ENCODE measurements at regions not wholly inside any gene's neighbourhood (a gene's known extent, or its start where the extent isn't known, plus 50 kb on each side); places are given as distances from the start of the nearest gene placed in this dataset.

- H3K4me2 ChIP-seq (ENCODE audit: insufficient read depth, low read length), result no peak overlapping the region
- no peaks in the 10 kb centered on the region for H3K27me3 ChIP-seq (ENCODE audit: insufficient read depth, low read length)
- H2AFZ ChIP-seq (ENCODE audit: low read length), result no peak overlapping the region
- H3K36me3 ChIP-seq (ENCODE audit: insufficient read depth, low read length), result no peaks in the 10 kb centered on the region
- no peak overlapping the region for H3K4me3 ChIP-seq (ENCODE audit: insufficient read depth, low read length)
- DNase-seq (ENCODE audit: insufficient read length, low spot score, missing footprints), result no peak
- no peak for TF ChIP-seq CTCF (IDR thresholded peaks at IDR 0.05; ENCODE audit: extremely low read depth, low read depth, low read length)
- H3K79me2 ChIP-seq (ENCODE audit: insufficient read depth, low read length), result no peaks in the 10 kb centered on the region
- H3K9me3 ChIP-seq (ENCODE audit: low read depth, low read length), result no peaks in the 10 kb centered on the region
- no peaks in the 10 kb centered on the region for H3K4me1 ChIP-seq (ENCODE audit: insufficient read depth, low read length)
- no peak overlapping the region for H3K27ac ChIP-seq (ENCODE audit: low read depth, low read length)
- H4K20me1 ChIP-seq (ENCODE audit: insufficient read depth, low read length), result no peaks in the 10 kb centered on the region
Observed at GRCh38 chr7:155974186-155974897, 162.1 kb upstream of the SHH start.

DNA sequence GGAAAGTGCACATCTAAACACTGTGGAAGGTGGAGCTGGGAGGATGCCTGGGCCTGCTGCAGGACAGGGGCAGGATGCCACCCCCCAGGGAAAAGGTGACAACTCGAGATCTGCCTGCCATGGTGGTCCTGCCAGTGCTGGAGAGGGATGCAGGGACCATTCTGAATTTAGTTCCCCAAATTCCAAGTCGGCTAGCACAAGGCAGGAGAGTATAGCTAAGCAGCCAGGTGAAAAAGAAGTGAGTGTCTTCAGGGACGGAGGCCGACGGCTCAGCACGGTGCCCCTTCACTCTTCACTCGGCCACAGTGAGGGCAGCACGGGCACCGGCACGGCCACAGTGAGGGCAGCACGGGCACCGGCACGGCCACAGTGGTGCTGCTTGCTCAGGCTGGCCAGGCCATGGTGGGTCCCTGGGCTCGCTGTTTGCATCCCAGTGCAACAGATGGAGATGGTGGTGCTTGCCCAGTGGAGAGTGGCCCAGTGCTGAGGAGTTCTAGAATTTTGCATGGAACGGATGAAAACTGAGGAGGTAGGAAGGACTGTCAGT is 161.3 kb upstream of the SHH start:
- no peak for TF ChIP-seq CTCF (IDR thresholded peaks at IDR 0.05; ENCODE audit: extremely low read depth, low read depth, low read length)

GRCh38 chr7:155972651-155973390 is 160.6 kb upstream of the SHH start:
- Histone ChIP-seq H3K4me2 (ENCODE audit: insufficient read depth, low read length) (no peak overlapping the region), H3K9me3 (ENCODE audit: low read depth, low read length) (no peaks in the 10 kb centered on the region), H3K36me3 (ENCODE audit: insufficient read depth, low read length) (no peaks in the 10 kb centered on the region), H3K27ac (ENCODE audit: low read depth, low read length) (no peak overlapping the region), H3K4me1 (ENCODE audit: insufficient read depth, low read length) (no peaks in the 10 kb centered on the region), H3K4me3 (ENCODE audit: insufficient read depth, low read length) (no peak overlapping the region), H4K20me1 (ENCODE audit: insufficient read depth, low read length) (no peaks in the 10 kb centered on the region), H2AFZ (ENCODE audit: low read length) (no peak overlapping the region), H3K79me2 (ENCODE audit: insufficient read depth, low read length) (no peaks in the 10 kb centered on the region), H3K27me3 (ENCODE audit: insufficient read depth, low read length) (no peaks in the 10 kb centered on the region)
- TF ChIP-seq CTCF (IDR thresholded peaks at IDR 0.05; ENCODE audit: extremely low read depth, low read depth, low read length), result no peak
- DNase-seq (ENCODE audit: insufficient read length, low spot score, missing footprints), result no peak

More for the DNA sequence above, 161.3 kb upstream of the SHH start:
- H2AFZ ChIP-seq (ENCODE audit: low read length), result no peak overlapping the region
- no peak overlapping the region for H3K27ac ChIP-seq (ENCODE audit: low read depth, low read length)
- H3K9me3 ChIP-seq (ENCODE audit: low read depth, low read length), result no peaks in the 10 kb centered on the region
- no peaks in the 10 kb centered on the region for H4K20me1 ChIP-seq (ENCODE audit: insufficient read depth, low read length)
- H3K4me2 ChIP-seq (ENCODE audit: insufficient read depth, low read length), result no peak overlapping the region
- H3K36me3 ChIP-seq (ENCODE audit: insufficient read depth, low read length), result no peaks in the 10 kb centered on the region
- H3K4me3 ChIP-seq (ENCODE audit: insufficient read depth, low read length), result no peak overlapping the region
- no peaks in the 10 kb centered on the region for H3K27me3 ChIP-seq (ENCODE audit: insufficient read depth, low read length)
- no peaks in the 10 kb centered on the region for H3K4me1 ChIP-seq (ENCODE audit: insufficient read depth, low read length)
- H3K79me2 ChIP-seq (ENCODE audit: insufficient read depth, low read length), result no peaks in the 10 kb centered on the region
- no peak for DNase-seq (ENCODE audit: insufficient read length, low spot score, missing footprints)

- no peaks in the 10 kb centered on the region for H3K9me3 ChIP-seq (ENCODE audit: low read depth, low read length)
- H3K27me3 ChIP-seq (ENCODE audit: insufficient read depth, low read length), result no peaks in the 10 kb centered on the region
- H3K4me1 ChIP-seq (ENCODE audit: insufficient read depth, low read length), result no peaks in the 10 kb centered on the region
- H3K4me2 ChIP-seq (ENCODE audit: insufficient read depth, low read length), result no peak overlapping the region
- no peaks in the 10 kb centered on the region for H3K36me3 ChIP-seq (ENCODE audit: insufficient read depth, low read length)
- no peak overlapping the region for H3K27ac ChIP-seq (ENCODE audit: low read depth, low read length)
- H3K4me3 ChIP-seq (ENCODE audit: insufficient read depth, low read length), result no peak overlapping the region
- no peaks in the 10 kb centered on the region for H4K20me1 ChIP-seq (ENCODE audit: insufficient read depth, low read length)
- DNase-seq (ENCODE audit: insufficient read length, low spot score, missing footprints), result no peak
- no peaks in the 10 kb centered on the region for H3K79me2 ChIP-seq (ENCODE audit: insufficient read depth, low read length)
- H2AFZ ChIP-seq (ENCODE audit: low read length), result no peak overlapping the region
- TF ChIP-seq CTCF (IDR thresholded peaks at IDR 0.05; ENCODE audit: extremely low read depth, low read depth, low read length), result no peak
Observed at GRCh38 chr7:155972247-155972646, 160.0 kb upstream of the SHH start.

Data from osteoblast (primary cell).